GM12878 (cell line): ENCODE measurements at regions not wholly inside any gene's neighbourhood (a gene's known extent, or its start where the extent isn't known, plus 50 kb on each side); places are given as distances from the start of the nearest gene placed in this dataset.

Experiments used
- ATAC-seq: fragments of 200-7000 bp; cut with Tn5 transposase; 3 replicates; pipeline ENCODE4 v1.9.1; 2020; ENCODE audit warnings: mild to moderate bottlenecking, moderate library complexity
- BruUV-seq: library from RNA; stranded (reverse); fragments of 400-500 nt; replicated peaks from 2 replicates; lab custom pipeline; 2021; lab: Mats Ljungman, UMichigan
- CTCF ChIA-PET: fragments of 300-600 bp; sonication (Branson Sonifier 250); formaldehyde crosslinking; extraction: SDS; loops from one replicate; lab custom pipeline; 2021; ENCODE audit warnings: inconsistent platforms; lab: Yijun Ruan, JAX
- POLR2A ChIA-PET: fragments of 350-600 bp; formaldehyde crosslinking; extraction: SDS; loops from one replicate; lab custom pipeline; 2021; ENCODE audit warnings: inconsistent platforms; lab: Charles Lee
- RAD21 ChIA-PET: fragments of 300-600 bp; sonication (Branson Sonifier 250); formaldehyde crosslinking; loops from one replicate; lab custom pipeline; 2023; ENCODE audit warnings: antibody characterized with exemption; ENCODE audit not compliant: unreplicated experiment; lab: Charles Lee
- SMC1A ChIA-PET: fragments of 300-600 bp; sonication (Branson Sonifier 250); formaldehyde crosslinking; loops from one replicate; lab custom pipeline; 2023; ENCODE audit not compliant: unreplicated experiment, uncharacterized antibody; lab: Charles Lee
- DNase-seq: peaks from one replicate; pipeline ENCODE4 v3.0.0-alpha.2; 2011; ENCODE audit warnings: low read depth, low spot score
- FAIRE-seq: peaks from 3 replicates; lab custom pipeline; 2011; peaks lifted over from hg19 to GRCh38; lab: Jason Lieb, UNC
- H2AFZ ChIP-seq: 2 replicates; pipeline ENCODE4 v1.6.0; 2011; ENCODE audit warnings: low read depth, low read length, control low read depth; ENCODE audit not compliant: control insufficient read depth
- H3K27ac ChIP-seq: 2 replicates; pipeline ENCODE4 v1.5.1; 2011; ENCODE audit warnings: control low read depth; ENCODE audit not compliant: control insufficient read depth, insufficient read depth
- H3K27me3 ChIP-seq, 2 experiments: replicated peaks in 1 of 2; 2 replicates each; pipeline versions ENCODE4 v1.6.0 to v1.6.1; 2011; ENCODE audit warnings: low read length in 1 of 2; ENCODE audit not compliant: control insufficient read depth in 2 of 2, insufficient read depth in 2 of 2
- H3K36me3 ChIP-seq, 2 experiments: 2 replicates each; pipeline ENCODE4 v1.5.1; 2011; ENCODE audit warnings: low read length in 1 of 2; ENCODE audit not compliant: control insufficient read depth in 2 of 2, insufficient read depth in 2 of 2
- H3K4me1 ChIP-seq: 2 replicates; pipeline ENCODE4 v1.6.1; 2011; ENCODE audit warnings: mild to moderate bottlenecking, low read length, moderate library complexity, mixed read lengths; ENCODE audit not compliant: control insufficient read depth, insufficient read depth
- H3K4me2 ChIP-seq: 2 replicates; pipeline ENCODE4 v1.6.0; 2011; ENCODE audit warnings: control low read depth; ENCODE audit not compliant: control insufficient read depth, insufficient read depth
- H3K4me3 ChIP-seq: fragments of 200-600 bp; sonication (generic); 2 replicates; pipeline ENCODE4 v1.5.1; 2016
- H3K79me2 ChIP-seq: 2 replicates; pipeline ENCODE4 v1.6.0; 2011; ENCODE audit warnings: low read length; ENCODE audit not compliant: control insufficient read depth, insufficient read depth
- H3K9ac ChIP-seq: 2 replicates; pipeline ENCODE4 v1.8.0; 2011; ENCODE audit warnings: low read length, control low read depth, mixed read lengths; ENCODE audit not compliant: control insufficient read depth, insufficient read depth
- H3K9me3 ChIP-seq: replicated peaks from 3 replicates; pipeline ENCODE4 v1.5.1; 2011; ENCODE audit warnings: mild to moderate bottlenecking, low read length; ENCODE audit not compliant: control insufficient read depth, insufficient read depth
- H4K20me1 ChIP-seq: 2 replicates; pipeline ENCODE4 v1.6.0; 2011; ENCODE audit not compliant: control insufficient read depth, insufficient read depth
- BCLAF1 ChIP-seq: fragments of 450-650 bp; IDR thresholded peaks from 2 replicates; pipeline ENCODE4 v1.6.1; 2017; ENCODE audit warnings: antibody characterized with exemption, mild to moderate bottlenecking, moderate library complexity
- E4F1 ChIP-seq: fragments of 450-650 bp; IDR thresholded peaks from 2 replicates; pipeline ENCODE4 v1.6.1; 2018; ENCODE audit warnings: borderline replicate concordance, mild to moderate bottlenecking; ENCODE audit not compliant: partially characterized antibody
- EP300 ChIP-seq, 2 experiments: fragments of 150-350 bp in 1 of 2; IDR thresholded peaks; 2 replicates each; pipeline ENCODE4 v1.6.1; 2011 to 2012; ENCODE audit warnings: low read depth in 2 of 2, low read length in 2 of 2, borderline replicate concordance in 1 of 2, improper control_type of control experiment in 1 of 2, inconsistent platforms in 1 of 2; ENCODE audit not compliant: control insufficient read depth in 1 of 2
- IRF5 ChIP-seq: fragments of 450-650 bp; IDR thresholded peaks from 2 replicates; pipeline ENCODE4 v1.6.1; 2017; ENCODE audit warnings: borderline replicate concordance
- JUNB ChIP-seq: IDR thresholded peaks from 2 replicates; pipeline ENCODE4 v1.6.1; 2016; ENCODE audit warnings: antibody characterized with exemption, mild to moderate bottlenecking
- MYC ChIP-seq: IDR thresholded peaks from 2 replicates; pipeline ENCODE4 v1.6.1; 2011; ENCODE audit warnings: mild to moderate bottlenecking, low read length, moderate library complexity, inconsistent platforms; ENCODE audit not compliant: insufficient read depth, insufficient replicate concordance, insufficient read length, severe bottlenecking
- RAD51 ChIP-seq: fragments of 450-650 bp; IDR thresholded peaks from 2 replicates; pipeline ENCODE4 v1.6.1; 2016; ENCODE audit warnings: moderate library complexity, mild to moderate bottlenecking, inconsistent platforms
- SMAD5 ChIP-seq: IDR thresholded peaks from 2 replicates; pipeline ENCODE4 v1.6.1; 2016; ENCODE audit warnings: antibody characterized with exemption, low read depth
- USF1 ChIP-seq: IDR thresholded peaks from 2 replicates; pipeline ENCODE4 v1.6.1; 2011; ENCODE audit warnings: borderline replicate concordance, low read depth, mild to moderate bottlenecking, moderate library complexity, mixed read lengths, low read length; ENCODE audit not compliant: insufficient read depth; ENCODE audit errors: extremely low read length
- ZNF217 ChIP-seq: fragments of 450-650 bp; IDR thresholded peaks from 2 replicates; pipeline ENCODE4 v1.6.1; 2017; ENCODE audit warnings: antibody characterized with exemption, mild to moderate bottlenecking
- WGBS: methylation state at CpG from one replicate; pipeline ENCODE4 v1.1.6; 2016; ENCODE audit warnings: low lambda C conversion rate; ENCODE audit not compliant: insufficient replicate concordance, insufficient coverage; ENCODE audit errors: missing lambda C conversion rate; 5-methylcytosine and 5-hydroxymethylcytosine counted together
- in situ Hi-C: fragments of 300-500 bp; cut with MboI; formaldehyde crosslinking; loops from 9 replicates; pipeline ENCODE4 v1.14.3; 2018; ENCODE audit warnings: mixed read lengths
- intact Hi-C: fragments of 100-400 bp; cut with micrococcal nuclease; formaldehyde crosslinking; loops from one replicate; pipeline ENCODE4 v1.14.2; 2022; ENCODE audit not compliant: unreplicated experiment

GRCh38 chr7:32679192-32679591 lies 183.9 kb downstream of the AVL9 start:
- in situ Hi-C loops (no loop called here), intact Hi-C loops (no loop called here)
- POLR2A ChIA-PET: no interaction called here
- RAD21 ChIA-PET: interaction anchor here (1.5 kb wide), 1 partner anchor 9 kb away, joined by 3 read pairs; no protein-coding TSS in a partner anchor
- BruUV-seq: no TSS peak
- Histone ChIP-seq H3K9ac (no peak overlapping the region), H3K27me3 (no peaks in the 10 kb centered on the region), H3K79me2 (no peaks in the 10 kb centered on the region), H2AFZ (no peak overlapping the region), H3K4me2 (no peak overlapping the region), H3K9me3 (no peaks in the 10 kb centered on the region), H3K36me3 (no peaks in the 10 kb centered on the region), H4K20me1 (no peaks in the 10 kb centered on the region), H3K4me3 (no peak overlapping the region), H3K27ac (no peak overlapping the region), H3K4me1 (no peaks in the 10 kb centered on the region)
- CTCF ChIA-PET: no interaction called here
- DNase-seq: no peak
- WGBS: 88% methylated on average over 4 of the region's 4 CpGs
- FAIRE-seq: no peak
- SMC1A ChIA-PET: no interaction called here
- no peak for ATAC-seq
- no peak for TF ChIP-seq USF1
- TF ChIP-seq MYC: no peak
- no peak for TF ChIP-seq IRF5
- no peak for TF ChIP-seq ZNF217

GRCh38 chr7:32677593-32677992 lies 182.3 kb downstream of the AVL9 start:
- Histone ChIP-seq H3K9ac (no peak overlapping the region), H4K20me1 (no peaks in the 10 kb centered on the region), H3K27me3 (no peaks in the 10 kb centered on the region), H2AFZ (no peak overlapping the region), H3K9me3 (no peaks in the 10 kb centered on the region), H3K4me3 (no peak overlapping the region), H3K79me2 (no peaks in the 10 kb centered on the region), H3K4me2 (no peak overlapping the region), H3K4me1 (no peaks in the 10 kb centered on the region), H3K27ac (no peak overlapping the region), H3K36me3 (no peaks in the 10 kb centered on the region)
- ChIA-PET POLR2A (no interaction called here), RAD21 (no interaction called here), SMC1A (no interaction called here), CTCF (no interaction called here)
- FAIRE-seq (no peak), ATAC-seq (no peak), DNase-seq (no peak)
- WGBS: 63% methylated on average over 2 of the region's 2 CpGs
- no TSS peak for BruUV-seq
- intact Hi-C loops (no loop called here), in situ Hi-C loops (no loop called here)
- no peak for TF ChIP-seq RAD51
- no peak for TF ChIP-seq JUNB
- TF ChIP-seq BCLAF1: no peak
- TF ChIP-seq SMAD5: no peak
- TF ChIP-seq EP300 (IDR thresholded peaks at IDR 0.05; ENCODE audit: borderline replicate concordance in 1 of 2, control insufficient read depth in 1 of 2, low read depth in 2 of 2, low read length in 2 of 2): no peak
- TF ChIP-seq E4F1: no peak
